CD4-positive, alpha-beta T cell (primary cell): ENCODE measurements at regions not wholly inside any gene's neighbourhood (a gene's known extent, or its start where the extent isn't known, plus 50 kb on each side); places are given as distances from the start of the nearest gene placed in this dataset.

Experiments used
- ATAC-seq: fragments of 200-7000 bp; cut with Tn5 transposase; one replicate; pipeline ENCODE4 v1.10.0; 2022; ENCODE audit warnings: mild to moderate bottlenecking; ENCODE audit not compliant: poor library complexity
- CTCF ChIA-PET: fragments of 350-600 bp; sonication (Branson Sonifier 250); formaldehyde crosslinking; loops from one replicate; lab custom pipeline; 2021; ENCODE audit warnings: antibody characterized with exemption, inconsistent platforms; lab: Charles Lee
- POLR2A ChIA-PET: fragments of 350-600 bp; sonication (Branson Sonifier 250); formaldehyde crosslinking; loops from one replicate; lab custom pipeline; 2021; ENCODE audit warnings: antibody characterized with exemption, inconsistent platforms; lab: Charles Lee
- DNase-seq, 14 experiments: peaks; one replicate each; pipeline ENCODE4 v3.0.0-alpha.2; 2013 to 2020; ENCODE audit warnings: mixed read lengths in 2 of 14
- H3K27ac ChIP-seq, 2 donors: one replicate each; pipeline versions ENCODE4 v1.5.1 to v1.7.0; 2013; ENCODE audit warnings: low read length in 2 of 2, low read depth in 1 of 2, mild to moderate bottlenecking in 1 of 2
- H3K27me3 ChIP-seq, 2 experiments: 1 replicate in 1 of 2; 2 replicates in 1 of 2; pipeline versions ENCODE4 v1.6.1 to v1.7.0; 2013; ENCODE audit warnings: low read length in 2 of 2, control low read depth in 1 of 2, mild to moderate bottlenecking in 1 of 2, moderate library complexity in 1 of 2; ENCODE audit not compliant: insufficient read depth in 2 of 2, control insufficient read depth in 1 of 2
- H3K36me3 ChIP-seq: one replicate; pipeline ENCODE4 v1.6.1; 2013; ENCODE audit warnings: low read length, control low read depth; ENCODE audit not compliant: insufficient read depth
- H3K4me1 ChIP-seq: one replicate; pipeline ENCODE4 v1.6.1; 2013; ENCODE audit warnings: low read length, control low read depth; ENCODE audit not compliant: insufficient read depth
- H3K4me3 ChIP-seq: one replicate; pipeline ENCODE4 v1.5.1; 2013; ENCODE audit warnings: mild to moderate bottlenecking, low read length, moderate library complexity
- H3K9me3 ChIP-seq, 2 experiments: 1 replicate in 1 of 2; 2 replicates in 1 of 2; pipeline versions ENCODE4 v1.6.1 to v1.7.0; 2013; ENCODE audit warnings: low read length in 2 of 2, mild to moderate bottlenecking in 2 of 2, control low read depth in 1 of 2, moderate library complexity in 1 of 2; ENCODE audit not compliant: control insufficient read depth in 1 of 2, insufficient read depth in 1 of 2
- H3K27ac Mint-ChIP-seq: one replicate; pipeline ENCODE4 v1.8.0; 2020; ENCODE audit warnings: mixed read lengths
- H3K27me3 Mint-ChIP-seq: one replicate; pipeline ENCODE4 v1.8.0; 2021; ENCODE audit warnings: mixed read lengths
- H3K36me3 Mint-ChIP-seq: one replicate; pipeline ENCODE4 v1.8.0; 2021; ENCODE audit warnings: low read depth, mixed read lengths
- H3K4me1 Mint-ChIP-seq: one replicate; pipeline ENCODE4 v1.8.0; 2021; ENCODE audit warnings: low read depth, mixed read lengths
- H3K4me3 Mint-ChIP-seq: one replicate; pipeline ENCODE4 v1.8.0; 2020; ENCODE audit warnings: mild to moderate bottlenecking, mixed read lengths
- H3K9me3 Mint-ChIP-seq: one replicate; pipeline ENCODE4 v1.8.0; 2020; ENCODE audit warnings: mixed read lengths
- CTCF ChIP-seq: fragments of 200-600 bp; IDR thresholded peaks from one replicate; pipeline ENCODE4 v1.8.0; 2022; ENCODE audit warnings: antibody characterized with exemption, mild to moderate bottlenecking
- intact Hi-C, 2 experiments: fragments of 100-400 bp; cut with DNase I in 1 of 2; cut with micrococcal nuclease in 1 of 2; formaldehyde crosslinking; loops; one replicate each; pipeline versions ENCODE4 v1.15.1 to v1.9.0; 2023 to 2025; cut with DNase I, micrococcal nuclease

GRCh38 chr4:166169111-166169510 is 296.1 kb downstream of the TLL1 start:
- ChIA-PET POLR2A (no interaction called here), CTCF (no interaction called here)
- no peaks in the 10 kb centered on the region for H3K4me1 Mint-ChIP-seq
- Histone ChIP-seq H3K36me3 (no peaks in the 10 kb centered on the region), H3K27me3 (no peaks in the 10 kb centered on the region), H3K4me3 (no peak overlapping the region), H3K4me1 (no peaks in the 10 kb centered on the region), H3K9me3 (no peaks in the 10 kb centered on the region), H3K27ac (no peak overlapping the region)
- no peak for DNase-seq
- intact Hi-C loops, result loop anchor here in 1 of 2 experiments (10.0 kb wide), 2 partner anchors 1906 to 1986 kb away; no protein-coding TSS in a partner anchor
- H3K9me3 Mint-ChIP-seq, result no peaks in the 10 kb centered on the region
- no peaks in the 10 kb centered on the region for H3K27me3 Mint-ChIP-seq
- H3K4me3 Mint-ChIP-seq, result no peak overlapping the region
- TF ChIP-seq CTCF, result no peak
- no peak for ATAC-seq
- no peak overlapping the region for H3K27ac Mint-ChIP-seq
- H3K36me3 Mint-ChIP-seq, result no peaks in the 10 kb centered on the region

DNA sequence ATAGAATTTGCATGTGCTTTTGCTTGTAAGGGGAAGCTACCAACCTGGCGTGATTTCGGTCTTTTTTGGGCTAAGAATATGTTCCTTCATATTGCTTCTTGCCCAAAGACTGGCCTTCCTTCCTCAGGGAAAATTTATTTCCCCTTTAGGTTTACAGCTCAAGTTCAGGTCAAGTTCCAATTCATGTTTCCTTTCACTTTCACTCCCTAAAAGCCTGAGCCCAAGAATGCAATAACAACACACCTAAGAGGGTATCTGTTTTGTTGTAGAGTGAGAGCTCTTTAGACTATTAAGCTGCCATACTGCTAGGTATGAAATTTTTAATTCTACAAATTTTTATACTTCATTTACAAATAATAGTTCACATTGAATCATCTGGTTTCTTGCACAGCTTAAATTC is 299.6 kb downstream of the TLL1 start:
- POLR2A ChIA-PET, result no interaction called here
- H3K27me3 Mint-ChIP-seq, result no peaks in the 10 kb centered on the region
- Histone ChIP-seq H3K9me3 (no peaks in the 10 kb centered on the region), H3K4me3 (no peak overlapping the region), H3K36me3 (no peaks in the 10 kb centered on the region), H3K4me1 (no peaks in the 10 kb centered on the region), H3K27ac (no peak overlapping the region), H3K27me3 (no peaks in the 10 kb centered on the region)
- no peak overlapping the region for H3K4me3 Mint-ChIP-seq
- DNase-seq, result no peak
- no peaks in the 10 kb centered on the region for H3K4me1 Mint-ChIP-seq
- intact Hi-C loops, result no loop called here
- ATAC-seq, result no peak
- no peaks in the 10 kb centered on the region for H3K36me3 Mint-ChIP-seq
- no peak for TF ChIP-seq CTCF
- no peaks in the 10 kb centered on the region for H3K9me3 Mint-ChIP-seq
- CTCF ChIA-PET, result no interaction called here
- no peak overlapping the region for H3K27ac Mint-ChIP-seq

DNA sequence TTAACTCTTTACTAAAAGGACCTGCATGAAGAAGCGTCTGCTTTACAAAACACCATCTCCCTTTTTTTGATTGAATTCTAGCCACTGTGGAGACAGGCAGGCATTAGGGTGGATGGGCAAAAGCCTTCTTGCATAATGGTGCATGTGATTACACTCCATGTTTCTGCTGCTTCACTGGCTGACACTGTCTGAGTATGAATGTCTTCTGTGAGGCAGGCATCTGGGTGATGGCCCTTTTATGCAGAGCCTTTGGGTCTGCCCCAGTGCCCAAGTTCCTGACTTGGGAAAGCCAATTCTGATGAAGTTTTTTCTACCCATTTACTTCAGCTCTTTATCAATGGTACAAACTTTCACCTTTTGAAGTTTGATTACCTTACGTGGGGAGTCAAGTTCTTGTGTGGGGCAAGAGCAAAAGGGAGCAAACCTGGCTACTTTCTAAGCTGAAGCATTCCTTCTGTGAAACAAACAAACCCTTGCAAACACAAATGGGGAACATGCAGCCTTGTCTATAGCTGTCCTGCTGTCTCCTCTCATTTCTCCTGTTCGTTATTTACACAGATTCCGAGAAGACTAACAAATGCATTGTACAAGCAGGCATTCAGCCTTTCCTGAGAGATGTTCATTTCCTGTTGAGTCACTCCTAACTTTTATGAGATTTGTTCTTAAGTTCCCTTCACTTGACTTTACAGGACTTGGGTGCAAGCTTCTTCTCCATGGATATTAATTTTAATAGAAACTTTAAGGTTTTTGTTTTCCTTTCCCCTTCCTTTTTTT is 301.9 kb downstream of the TLL1 start:
- Histone ChIP-seq H3K4me1 (no peaks in the 10 kb centered on the region), H3K27me3 (no peaks in the 10 kb centered on the region), H3K36me3 (no peaks in the 10 kb centered on the region), H3K27ac (no peak overlapping the region), H3K4me3 (no peak overlapping the region), H3K9me3 (no peaks in the 10 kb centered on the region)
- TF ChIP-seq CTCF, result no peak
- CTCF ChIA-PET, result no interaction called here
- POLR2A ChIA-PET, result no interaction called here
- Mint-ChIP-seq H3K9me3 (no peaks in the 10 kb centered on the region), H3K4me1 (no peaks in the 10 kb centered on the region), H3K36me3 (no peaks in the 10 kb centered on the region), H3K27me3 (no peaks in the 10 kb centered on the region), H3K4me3 (no peak overlapping the region), H3K27ac (no peak overlapping the region)
- ATAC-seq (no peak), DNase-seq (no peak)
- intact Hi-C loops, result no loop called here
